SK-N-SH treated with all-trans-retinoic acid at 6 μM for 48 hours (cell line): ENCODE measurements at regions not wholly inside any gene's neighbourhood (a gene's known extent, or its start where the extent isn't known, plus 50 kb on each side); places are given as distances from the start of the nearest gene placed in this dataset.

Source experiments
- ATAC-seq: fragments of 200-7000 bp; cut with Tn5 transposase; 3 replicates; pipeline ENCODE4 v1.9.1; 2020; ENCODE audit warnings: mild to moderate bottlenecking, moderate library complexity
- ARNTL ChIP-seq: fragments of 450-650 bp; formaldehyde crosslinking; IDR thresholded peaks from 2 replicates; pipeline ENCODE4 v1.5.0; 2020; ENCODE audit warnings: low read depth, mild to moderate bottlenecking, moderate library complexity, borderline replicate concordance
- BACH2 ChIP-seq: fragments of 250-450 bp; sonication (Bioruptor Pico); IDR thresholded peaks from 2 replicates; pipeline ENCODE4 v1.9.0; 2021; ENCODE audit warnings: mild to moderate bottlenecking, borderline replicate concordance
- CREB5 ChIP-seq: fragments of 250-450 bp; sonication (Bioruptor Pico); IDR thresholded peaks from 2 replicates; pipeline ENCODE4 v1.5.1; 2020; ENCODE audit warnings: low read depth, mild to moderate bottlenecking, moderate library complexity
- CSDC2 ChIP-seq: fragments of 250-450 bp; sonication (Bioruptor Pico); IDR thresholded peaks from 2 replicates; pipeline ENCODE4 v1.5.0; 2020; ENCODE audit warnings: mild to moderate bottlenecking, moderate library complexity
- CSRNP3 ChIP-seq: fragments of 250-450 bp; sonication (Bioruptor Pico); IDR thresholded peaks from 2 replicates; pipeline ENCODE4 v1.5.1; 2021; ENCODE audit warnings: mild to moderate bottlenecking, moderate library complexity
- ESRRG ChIP-seq: fragments of 250-450 bp; sonication (Bioruptor Pico); IDR thresholded peaks from 2 replicates; pipeline ENCODE4 v1.6.1; 2021; ENCODE audit warnings: mild to moderate bottlenecking
- GLIS3 ChIP-seq: fragments of 250-450 bp; sonication (Bioruptor Pico); IDR thresholded peaks from 2 replicates; pipeline ENCODE4 v1.5.0; 2020; ENCODE audit warnings: mild to moderate bottlenecking, moderate library complexity
- ISL1 ChIP-seq: fragments of 250-450 bp; sonication (Bioruptor Pico); IDR thresholded peaks from 2 replicates; pipeline ENCODE4 v2.1.2; 2022; ENCODE audit warnings: mild to moderate bottlenecking, moderate library complexity
- OSR1 ChIP-seq: fragments of 250-450 bp; sonication (Bioruptor Pico); IDR thresholded peaks from 2 replicates; pipeline ENCODE4 v1.8.0; 2022; ENCODE audit warnings: moderate library complexity, mild to moderate bottlenecking, inconsistent platforms
- PATZ1 ChIP-seq: fragments of 250-450 bp; sonication (Bioruptor Pico); IDR thresholded peaks from 2 replicates; pipeline ENCODE4 v1.8.0; 2020; ENCODE audit warnings: mild to moderate bottlenecking, moderate library complexity, borderline replicate concordance
- POU6F1 ChIP-seq: fragments of 250-450 bp; sonication (Bioruptor Pico); IDR thresholded peaks from 2 replicates; pipeline ENCODE4 v1.8.0; 2021; ENCODE audit warnings: low read depth, mild to moderate bottlenecking, moderate library complexity, borderline replicate concordance
- PPARA ChIP-seq: fragments of 250-450 bp; sonication (Bioruptor Pico); IDR thresholded peaks from 2 replicates; pipeline ENCODE4 v1.5.0; 2020; ENCODE audit warnings: mild to moderate bottlenecking, borderline replicate concordance
- RARB ChIP-seq: fragments of 250-450 bp; sonication (Bioruptor Pico); IDR thresholded peaks from 2 replicates; pipeline ENCODE4 v1.8.0; 2021; ENCODE audit warnings: mild to moderate bottlenecking, moderate library complexity
- SNAI2 ChIP-seq: fragments of 250-450 bp; sonication (Bioruptor Pico); IDR thresholded peaks from 2 replicates; pipeline ENCODE4 v1.5.0; 2020; ENCODE audit warnings: mild to moderate bottlenecking, moderate library complexity
- TCF4 ChIP-seq: fragments of 250-450 bp; sonication (Bioruptor Pico); IDR thresholded peaks from 2 replicates; pipeline ENCODE4 v1.8.0; 2021; ENCODE audit warnings: mild to moderate bottlenecking, moderate library complexity, borderline replicate concordance
- TOX ChIP-seq: fragments of 250-450 bp; sonication (Bioruptor Pico); IDR thresholded peaks from 2 replicates; pipeline ENCODE4 v1.8.0; 2021; ENCODE audit warnings: mild to moderate bottlenecking, moderate library complexity, borderline replicate concordance
- TSHZ2 ChIP-seq: fragments of 250-450 bp; sonication (Bioruptor Pico); IDR thresholded peaks from 2 replicates; pipeline ENCODE4 v1.5.0; 2020; ENCODE audit warnings: mild to moderate bottlenecking, moderate library complexity
- ZC3H10 ChIP-seq: fragments of 250-450 bp; sonication (Bioruptor Pico); IDR thresholded peaks from 2 replicates; pipeline ENCODE4 v1.5.1; 2021; ENCODE audit warnings: mild to moderate bottlenecking, moderate library complexity
- ZFP3 ChIP-seq: fragments of 250-450 bp; sonication (Bioruptor Pico); IDR thresholded peaks from 2 replicates; pipeline ENCODE4 v1.5.0; 2020; ENCODE audit warnings: mild to moderate bottlenecking, moderate library complexity
- ZFP30 ChIP-seq: fragments of 450-650 bp; formaldehyde crosslinking; IDR thresholded peaks from 2 replicates; pipeline ENCODE4 v1.5.0; 2022; ENCODE audit warnings: mild to moderate bottlenecking, moderate library complexity
- ZNF565 ChIP-seq: fragments of 450-650 bp; formaldehyde crosslinking; conservative IDR thresholded peaks from 2 replicates; pipeline ENCODE4 v1.5.0; 2020; ENCODE audit warnings: low read depth, mild to moderate bottlenecking, moderate library complexity
- ZNF70 ChIP-seq: fragments of 450-650 bp; formaldehyde crosslinking; IDR thresholded peaks from 2 replicates; pipeline ENCODE4 v1.5.0; 2020; ENCODE audit warnings: mild to moderate bottlenecking, moderate library complexity
- ZNF8 ChIP-seq: fragments of 450-650 bp; formaldehyde crosslinking; IDR thresholded peaks from 2 replicates; pipeline ENCODE4 v1.5.0; 2020; ENCODE audit warnings: mild to moderate bottlenecking, moderate library complexity

GRCh38 chr2:109669731-109670130, 55.6 kb downstream of the SOWAHC start:
- TF ChIP-seq CSRNP3 (no peak), ARNTL (no peak), ZFP3 (CRISPR knock-in tag) (no peak), ZNF8 (no peak), ZNF70 (CRISPR knock-in tag) (no peak), CSDC2 (CRISPR knock-in tag) (no peak), PPARA (no peak), ZNF565 (CRISPR knock-in tag) (no peak), PATZ1 (CRISPR knock-in tag) (no peak), CREB5 (CRISPR knock-in tag) (no peak), OSR1 (CRISPR knock-in tag) (no peak), ZFP30 (CRISPR knock-in tag) (no peak), TCF4 (CRISPR knock-in tag) (no peak), SNAI2 (CRISPR knock-in tag) (no peak), ESRRG (no peak), ZC3H10 (no peak), ISL1 (CRISPR knock-in tag) (no peak), BACH2 (CRISPR knock-in tag) (no peak), POU6F1 (CRISPR knock-in tag) (no peak)
- ATAC-seq, result no peak

- no peak for ATAC-seq
- no peak for TF ChIP-seq GLIS3
- no peak for TF ChIP-seq RARB
- no peak for TF ChIP-seq CSDC2 (CRISPR knock-in tag)
- TF ChIP-seq OSR1 (CRISPR knock-in tag), result no peak
- no peak for TF ChIP-seq SNAI2 (CRISPR knock-in tag)
- no peak for TF ChIP-seq CSRNP3
- no peak for TF ChIP-seq TCF4 (CRISPR knock-in tag)
- TF ChIP-seq TOX, result no peak
- no peak for TF ChIP-seq ZNF8
- no peak for TF ChIP-seq ESRRG
- no peak for TF ChIP-seq ISL1 (CRISPR knock-in tag)
- TF ChIP-seq PPARA, result no peak
These were observed 56.6 kb downstream of the SOWAHC start for GRCh38 chr2:109670556-109671411.

GRCh38 chr2:109674894-109675534, 60.9 kb downstream of the SOWAHC start:
- no peak for ATAC-seq
- TF ChIP-seq TOX, result no peak
- TF ChIP-seq POU6F1 (CRISPR knock-in tag), result no peak
- TF ChIP-seq ZNF70 (CRISPR knock-in tag), result no peak
- no peak for TF ChIP-seq SNAI2 (CRISPR knock-in tag)
- no peak for TF ChIP-seq ZFP30 (CRISPR knock-in tag)
- no peak for TF ChIP-seq PPARA
- TF ChIP-seq ZFP3 (CRISPR knock-in tag), result no peak
- no peak for TF ChIP-seq ZC3H10
- TF ChIP-seq RARB, result no peak
- TF ChIP-seq ZNF565 (CRISPR knock-in tag), result no peak
- no peak for TF ChIP-seq TSHZ2 (CRISPR knock-in tag)
- no peak for TF ChIP-seq ISL1 (CRISPR knock-in tag)
- no peak for TF ChIP-seq OSR1 (CRISPR knock-in tag)
